CD1c-positive myeloid dendritic cell (primary cell): ENCODE measurements at regions not wholly inside any gene's neighbourhood (a gene's known extent, or its start where the extent isn't known, plus 50 kb on each side); places are given as distances from the start of the nearest gene placed in this dataset.

Source experiments
- DNase-seq: peaks from one replicate; pipeline ENCODE4 v3.0.0-alpha.2; 2016; ENCODE audit errors: extremely low spot score

DNA sequence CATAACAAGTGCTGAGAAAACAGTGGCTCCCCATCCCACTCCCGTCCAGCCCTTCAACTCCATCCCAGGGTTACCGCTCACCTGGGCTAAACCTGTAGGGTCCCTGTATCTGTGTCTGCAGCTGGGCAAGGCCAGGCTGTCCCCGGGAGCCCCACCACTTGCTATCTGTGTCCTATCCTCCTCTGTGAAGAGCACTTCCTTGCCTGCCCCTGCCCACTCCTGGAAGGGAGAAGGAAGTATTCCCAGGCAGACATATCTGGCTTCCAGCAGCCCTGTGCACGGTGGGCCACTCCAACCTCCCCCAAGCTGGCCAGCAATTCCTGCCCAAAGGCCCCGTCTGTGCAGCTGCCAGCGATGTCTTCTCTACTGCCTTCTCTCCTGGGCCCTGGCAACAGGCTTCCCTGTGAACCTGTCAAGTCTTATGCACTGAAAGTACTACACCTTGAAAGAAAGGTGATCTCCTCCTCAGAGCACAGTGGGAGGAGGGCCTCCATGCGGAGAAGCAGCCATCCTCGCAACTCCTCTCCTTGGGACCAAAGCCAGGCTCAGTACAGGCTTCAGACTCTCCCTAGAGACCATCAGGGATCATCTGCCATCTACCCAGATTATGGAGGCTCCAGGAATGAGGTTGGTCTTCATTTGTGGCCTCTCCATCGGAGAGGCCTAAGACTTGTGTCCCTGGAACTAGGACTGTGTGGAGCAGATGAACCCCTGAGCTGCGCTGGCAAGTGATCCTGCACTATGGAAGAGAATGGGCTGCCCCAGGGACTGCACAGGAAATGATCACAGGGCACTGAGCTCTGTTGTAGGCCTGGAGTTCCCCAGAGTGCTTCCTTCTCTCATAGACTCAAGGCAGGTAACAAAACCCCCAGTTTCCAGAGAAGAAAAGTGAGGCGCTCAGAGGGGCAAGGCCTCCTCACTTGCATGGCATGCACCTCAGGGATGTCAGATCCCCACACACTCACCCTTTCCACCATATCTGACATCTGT, 663.6 kb downstream of the BCL11B start:
- no peak for DNase-seq

DNA sequence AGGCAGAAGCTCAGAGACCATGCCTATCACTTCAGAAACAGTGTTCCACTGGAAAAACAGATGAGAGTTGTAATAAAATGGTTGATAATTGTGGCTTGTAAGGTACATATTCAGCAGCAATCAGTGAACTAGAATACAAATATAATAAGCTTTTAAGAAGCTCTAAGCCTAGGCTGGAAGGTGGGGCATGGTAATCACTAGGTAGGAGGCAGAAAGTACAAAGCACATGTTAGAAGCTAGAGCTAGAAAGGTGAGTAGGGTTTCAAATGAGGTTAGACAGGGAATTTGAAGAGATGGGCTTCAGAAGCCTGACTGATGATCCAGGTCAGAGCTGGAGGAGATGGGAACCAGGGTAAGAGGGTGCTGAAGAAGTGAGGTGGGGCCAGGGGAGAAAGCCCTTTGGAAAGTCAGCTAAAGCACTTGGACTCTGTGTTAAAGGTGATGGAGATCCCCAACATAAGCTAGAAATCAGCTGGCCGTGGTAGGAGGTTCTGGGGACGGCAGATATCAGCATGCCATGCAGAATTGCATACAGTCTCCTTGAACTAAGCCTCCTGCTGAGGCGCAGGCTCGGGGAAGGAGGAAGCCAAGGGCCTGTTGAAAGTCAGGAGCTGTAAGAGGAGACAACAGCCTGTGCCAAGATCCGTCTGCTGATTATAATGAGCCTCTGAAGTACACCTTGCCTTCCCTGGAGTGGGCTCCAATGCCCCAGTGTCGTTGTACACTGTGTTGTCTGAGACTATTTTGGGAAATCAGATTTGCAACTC, 659.4 kb downstream of the BCL11B start:
- DNase-seq: no peak

DNA sequence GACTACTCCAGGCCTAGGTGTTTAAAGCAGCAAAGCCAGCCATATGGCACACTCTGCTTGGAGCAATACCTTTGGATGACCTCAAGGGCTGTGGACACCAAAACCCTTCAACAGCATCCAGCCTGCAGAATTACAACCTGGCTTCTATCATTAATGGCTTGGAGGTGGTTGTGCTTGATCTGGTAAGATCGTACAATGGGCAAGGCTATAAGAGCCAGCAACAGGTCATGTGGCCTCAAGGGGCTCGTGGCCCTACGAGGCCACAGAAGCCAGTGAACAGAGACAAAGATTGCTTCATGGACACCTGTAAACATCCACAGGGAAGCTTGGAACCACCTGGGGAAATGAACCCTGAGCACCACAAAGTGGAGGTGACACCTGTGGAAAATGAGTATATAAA, 657.3 kb downstream of the BCL11B start:
- DNase-seq: no peak

DNA sequence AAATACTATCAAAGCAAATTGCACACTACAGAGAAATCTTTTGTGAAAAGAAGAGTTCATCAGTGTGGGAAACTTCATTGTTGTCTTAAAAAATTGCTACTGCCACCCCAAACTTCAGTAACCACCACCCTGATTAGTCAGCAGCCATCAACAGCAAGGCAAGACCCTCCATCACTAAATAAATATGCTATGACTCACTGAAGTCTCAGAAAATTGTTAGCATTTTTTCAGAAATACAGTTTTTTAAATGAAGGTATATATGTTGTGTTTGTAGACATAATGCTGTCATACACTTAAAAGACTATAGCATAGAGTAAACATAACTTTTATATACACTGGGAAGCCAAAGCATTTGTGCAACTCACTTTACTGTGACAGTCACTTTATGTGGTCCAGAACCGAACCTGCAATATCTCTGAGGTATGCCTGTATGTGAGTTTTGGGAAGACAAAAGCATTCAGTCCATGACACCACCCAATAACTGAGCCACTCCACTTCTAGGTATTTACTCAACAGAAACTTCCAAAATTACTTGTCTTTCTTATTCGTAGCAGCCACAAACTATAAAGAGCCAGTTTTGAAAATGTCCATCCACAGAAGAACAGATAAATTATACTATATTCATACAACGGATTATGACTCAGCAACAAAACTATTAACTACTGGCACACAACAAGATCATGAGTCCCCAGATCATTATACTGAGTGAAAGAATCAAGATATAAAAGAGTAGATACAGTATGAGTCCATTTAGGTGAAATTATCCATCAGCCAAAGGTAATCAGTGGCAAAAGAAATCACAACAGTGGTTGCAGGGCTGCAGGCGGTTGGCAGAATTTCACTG, 649.6 kb downstream of the BCL11B start:
- no peak for DNase-seq

DNA sequence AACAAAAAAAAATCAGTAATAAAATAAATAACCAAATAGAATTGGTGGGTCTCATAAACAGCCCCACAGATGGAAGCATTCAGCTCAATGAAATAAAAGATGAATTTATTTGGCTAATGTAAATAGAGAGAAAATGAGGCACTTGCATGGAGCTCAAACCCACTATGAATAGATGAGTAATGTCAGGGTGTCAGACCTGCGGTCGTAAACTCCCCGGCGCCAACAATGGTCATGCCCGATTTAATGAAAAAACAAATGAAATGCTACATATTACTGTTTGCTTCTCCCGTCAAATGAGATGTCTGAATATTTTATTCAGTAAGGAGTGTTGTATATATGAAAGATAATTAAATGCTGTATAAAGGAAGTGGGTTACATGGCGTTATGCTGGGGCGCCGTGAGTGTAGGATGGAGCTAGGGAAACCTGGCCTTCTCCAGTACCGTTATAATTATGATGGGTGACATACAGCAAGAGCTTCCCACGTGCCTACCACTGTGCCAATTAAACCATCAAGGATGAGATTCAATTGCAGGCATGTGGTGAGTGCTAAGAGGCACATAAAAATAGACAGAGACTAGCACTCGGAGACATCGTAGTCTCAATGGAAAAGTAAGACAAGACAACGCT, 648.1 kb downstream of the BCL11B start:
- no peak for DNase-seq

DNA sequence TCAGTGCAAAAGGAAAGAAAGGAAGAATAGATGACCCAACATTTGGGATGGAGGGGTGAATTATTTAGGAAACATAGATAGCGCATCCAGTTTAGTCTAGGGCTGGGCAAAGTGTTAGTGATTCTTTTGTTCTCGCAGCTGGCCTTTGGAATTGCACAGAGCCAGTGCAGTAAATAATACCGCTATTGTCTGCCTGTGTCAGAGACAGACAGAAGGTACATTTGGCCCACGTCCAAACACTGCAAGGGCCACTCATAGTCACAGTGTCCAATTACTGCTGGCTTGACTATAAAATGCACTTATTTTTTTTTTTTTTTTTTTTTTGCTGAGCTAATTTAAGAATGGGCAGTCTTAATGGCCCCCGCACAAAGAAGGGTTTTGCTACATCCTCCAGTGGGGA, 638.6 kb downstream of the BCL11B start:
- no peak for DNase-seq

DNA sequence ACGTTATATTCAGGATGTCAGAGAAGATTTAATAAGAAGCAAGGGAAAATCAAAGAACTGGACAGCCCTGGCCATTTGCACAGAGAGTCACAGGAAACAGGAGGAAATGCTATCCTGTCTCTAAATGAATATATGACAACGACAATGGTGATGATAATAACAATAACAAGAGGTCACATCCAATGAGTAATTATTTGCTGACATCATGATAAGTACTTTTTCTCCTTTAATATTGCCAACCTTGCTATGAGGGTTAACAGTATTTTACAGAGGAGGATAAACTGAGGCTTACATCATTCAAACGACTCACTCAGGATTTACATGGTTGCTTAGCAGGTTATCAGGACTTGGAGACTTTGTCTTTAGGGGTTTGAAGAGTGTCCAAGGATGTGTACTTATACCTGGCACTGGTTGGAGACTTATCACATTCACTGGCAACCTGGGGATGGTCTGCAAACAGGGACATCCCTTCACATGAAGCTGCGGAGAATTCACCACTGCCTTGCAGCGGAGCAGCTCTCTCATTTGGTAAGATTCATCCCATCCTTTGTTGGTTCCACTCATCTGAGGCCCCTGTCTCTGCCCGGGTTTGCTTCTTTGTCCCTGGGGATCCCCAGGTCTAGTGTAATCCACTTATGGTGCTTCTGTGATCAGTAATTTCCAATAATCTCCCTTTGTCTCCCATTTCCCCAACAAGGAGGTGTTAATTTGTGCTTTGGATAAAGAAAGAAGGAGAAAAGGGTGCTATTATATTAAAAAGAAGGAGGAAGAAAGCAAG, 637.8 kb downstream of the BCL11B start:
- DNase-seq: no peak

DNA sequence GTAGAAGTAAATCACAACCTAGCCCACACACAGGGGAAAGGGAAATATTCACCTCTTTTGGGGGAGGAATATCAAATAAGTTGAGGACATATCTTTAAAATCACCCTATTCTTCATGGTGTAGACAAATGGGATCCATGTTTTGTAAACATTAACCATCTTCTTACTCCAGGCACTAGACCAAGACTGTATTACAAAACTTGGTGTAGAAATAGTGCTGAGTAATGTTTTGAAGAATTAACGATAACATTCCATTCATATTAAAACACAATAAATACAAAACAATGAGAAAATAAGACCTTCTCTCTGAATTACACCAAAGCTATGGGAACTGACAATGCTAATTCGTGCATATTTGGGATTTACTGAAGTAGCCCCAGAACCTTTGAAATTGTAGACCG, 633.6 kb downstream of the BCL11B start:
- no peak for DNase-seq

DNA sequence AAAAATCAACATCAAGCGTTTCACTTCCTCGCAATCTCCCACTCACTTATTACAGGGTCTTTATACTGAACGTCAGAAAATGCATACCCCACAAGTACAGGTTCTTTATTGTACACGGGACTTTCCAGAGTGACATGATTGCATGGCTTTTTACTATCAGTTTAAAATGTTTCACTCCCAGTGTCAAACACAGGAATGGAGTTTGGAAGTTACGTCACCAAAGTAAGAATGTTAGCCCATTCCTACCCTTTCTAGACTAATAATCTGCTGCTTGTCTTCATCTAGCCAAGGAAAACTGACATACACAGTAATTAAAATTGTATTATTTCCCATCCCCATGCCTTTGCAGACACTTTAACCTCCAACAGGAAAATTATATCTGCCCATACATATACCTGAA, 624.2 kb downstream of the BCL11B start:
- DNase-seq: no peak

DNA sequence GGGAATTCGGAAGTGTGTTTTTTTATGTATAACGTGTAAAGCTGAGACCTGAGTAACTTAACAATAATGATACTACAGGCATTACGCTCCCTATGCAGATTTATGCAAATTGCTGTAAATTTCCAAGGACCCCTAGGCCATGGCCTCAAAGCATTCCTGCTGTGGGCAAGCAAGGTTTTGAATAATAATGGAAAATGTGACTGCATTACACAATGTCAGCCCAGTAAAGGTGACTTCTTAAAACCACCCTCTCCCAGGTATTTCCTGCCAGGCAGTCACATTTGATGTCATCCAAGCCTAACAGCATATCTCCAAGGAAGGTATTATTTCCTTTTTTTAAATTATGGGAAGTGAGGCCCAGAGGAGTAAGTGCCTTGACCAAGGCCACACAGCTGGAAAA, 621.0 kb downstream of the BCL11B start:
- no peak for DNase-seq

DNA sequence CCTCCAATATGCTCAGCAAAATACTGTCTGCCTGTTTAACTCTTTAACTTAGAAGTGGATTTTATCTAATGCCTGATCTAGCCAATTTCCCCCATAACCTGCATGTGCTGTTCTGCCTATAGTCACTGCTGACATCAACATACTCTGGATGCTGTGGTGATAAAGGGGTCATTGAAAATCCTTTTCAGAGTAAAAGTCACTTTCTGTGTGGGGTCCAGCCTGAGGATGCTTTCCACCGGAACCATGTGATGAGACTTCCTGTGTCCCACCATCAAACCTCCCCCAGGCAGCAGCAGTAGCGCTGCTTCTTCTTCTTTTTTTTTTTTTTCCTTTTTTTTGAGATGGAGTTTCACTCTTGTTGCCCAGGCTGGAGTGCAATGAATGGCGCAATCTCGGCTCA, 607.0 kb downstream of the BCL11B start:
- no peak for DNase-seq

DNA sequence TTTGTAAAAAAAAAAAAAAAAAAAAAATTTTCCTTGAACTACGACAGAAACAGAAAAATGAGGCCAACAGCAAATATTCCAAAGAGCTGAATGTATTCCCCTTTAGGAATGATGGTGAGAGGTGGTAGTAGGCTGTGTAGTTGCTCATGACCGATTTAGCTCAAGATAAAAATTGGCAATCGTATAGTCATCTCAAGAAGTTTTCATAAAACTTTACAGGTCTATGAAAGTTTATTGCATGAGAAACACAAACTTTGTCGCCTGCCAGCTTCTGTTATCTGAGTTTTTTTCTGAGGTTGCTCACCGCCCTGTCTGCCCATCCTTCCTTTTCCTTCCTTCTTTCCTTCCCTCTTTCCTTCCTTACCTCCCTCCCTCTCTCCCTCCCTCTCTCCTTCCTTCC, 605.5 kb downstream of the BCL11B start:
- DNase-seq: no peak

DNA sequence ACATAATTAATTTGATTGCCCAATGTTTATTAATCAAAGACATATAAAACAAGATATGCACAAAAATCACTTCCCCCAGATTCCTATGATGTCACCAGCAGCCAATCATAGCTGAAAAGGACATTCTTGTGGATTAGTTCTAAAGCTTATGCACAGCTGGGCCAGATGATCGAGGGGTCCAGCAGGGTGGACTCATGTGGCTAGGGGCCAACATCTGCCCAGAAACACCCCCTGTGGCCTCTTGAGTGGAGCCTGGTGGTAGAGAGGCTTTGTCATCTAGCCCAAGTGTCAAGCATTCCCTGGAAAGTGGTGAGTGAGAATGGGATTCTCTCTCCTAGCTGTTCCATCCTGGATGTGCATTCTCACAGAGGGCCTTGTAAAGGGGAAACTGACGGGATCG, 590.0 kb downstream of the BCL11B start:
- no peak for DNase-seq

DNA sequence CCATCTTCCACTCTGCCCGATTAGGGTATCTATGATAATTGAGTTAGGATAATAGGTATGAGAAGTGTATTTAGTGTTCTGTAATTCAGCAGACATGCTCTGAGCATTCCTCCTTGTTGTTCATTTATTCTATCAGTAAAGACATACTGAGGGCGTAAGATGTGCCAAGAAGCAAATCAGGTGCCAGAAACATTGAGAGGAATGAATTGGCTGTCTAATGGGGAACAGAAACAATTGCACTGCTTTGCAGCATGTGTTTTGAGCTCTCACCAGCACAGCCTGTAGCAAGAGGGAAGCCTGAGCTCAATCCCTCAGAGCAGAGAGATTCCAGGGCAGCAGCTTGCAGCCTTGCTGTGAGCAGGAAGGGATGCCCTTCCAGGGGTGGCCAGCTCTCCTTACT, 589.3 kb downstream of the BCL11B start:
- DNase-seq: no peak

DNA sequence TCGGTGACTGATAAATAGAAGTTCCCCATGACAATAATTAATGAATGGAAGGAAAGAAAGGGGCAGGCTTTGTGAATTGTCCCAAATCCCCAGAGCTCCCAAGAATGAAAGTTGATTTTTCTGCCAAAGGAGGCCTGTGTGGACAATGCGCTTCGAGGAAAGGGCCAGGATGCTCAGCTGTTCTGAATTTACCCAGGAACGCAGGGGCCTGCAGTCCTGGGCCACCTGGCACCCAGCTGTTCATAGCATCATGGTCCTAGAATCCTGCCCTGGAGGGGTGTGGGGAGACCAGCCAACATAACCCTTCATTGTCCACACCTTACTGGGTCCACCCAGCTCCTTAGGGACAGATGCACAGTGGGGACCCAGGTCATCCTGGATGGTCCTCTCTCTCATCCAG, 587.5 kb downstream of the BCL11B start:
- no peak for DNase-seq

DNA sequence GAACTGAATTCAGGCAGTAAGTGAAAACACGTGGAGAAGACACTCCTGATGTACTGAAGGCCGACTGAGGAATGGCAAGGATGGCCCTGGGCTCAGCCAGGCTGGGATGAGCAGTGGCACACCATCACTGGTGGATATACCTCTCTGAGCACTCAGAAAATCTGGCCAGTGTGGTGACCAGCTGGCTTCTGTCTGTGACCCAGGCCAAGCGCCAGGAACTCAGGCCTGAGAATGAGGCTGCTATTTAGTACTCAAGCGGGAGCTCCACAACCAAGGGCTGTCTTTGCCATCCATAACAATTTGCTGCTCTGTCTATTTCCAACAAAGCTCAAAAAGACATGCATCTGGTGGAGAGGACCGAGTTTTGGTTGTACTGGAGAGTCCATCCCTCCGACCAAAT, 586.3 kb downstream of the BCL11B start:
- DNase-seq: no peak

DNA sequence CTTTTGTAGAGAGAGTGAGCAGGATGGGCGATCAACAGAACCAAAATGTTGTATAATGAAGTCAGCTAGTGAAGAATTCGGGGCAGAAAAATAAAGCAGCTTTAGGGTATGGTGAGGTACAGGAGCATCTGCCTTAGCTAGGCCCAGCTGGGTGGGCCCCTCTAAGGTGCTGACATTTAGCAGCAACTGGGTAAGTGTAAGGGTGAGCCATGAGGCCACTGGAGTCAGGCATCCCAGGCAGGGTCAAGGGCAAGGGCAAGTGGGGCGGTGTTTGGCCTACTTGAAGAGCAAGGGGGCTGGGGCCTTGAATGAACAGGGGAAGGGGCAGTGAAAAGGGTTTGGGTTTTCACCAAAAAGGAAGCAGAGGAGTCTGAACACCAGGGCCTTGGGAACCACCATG, 583.6 kb downstream of the BCL11B start:
- DNase-seq: no peak

DNA sequence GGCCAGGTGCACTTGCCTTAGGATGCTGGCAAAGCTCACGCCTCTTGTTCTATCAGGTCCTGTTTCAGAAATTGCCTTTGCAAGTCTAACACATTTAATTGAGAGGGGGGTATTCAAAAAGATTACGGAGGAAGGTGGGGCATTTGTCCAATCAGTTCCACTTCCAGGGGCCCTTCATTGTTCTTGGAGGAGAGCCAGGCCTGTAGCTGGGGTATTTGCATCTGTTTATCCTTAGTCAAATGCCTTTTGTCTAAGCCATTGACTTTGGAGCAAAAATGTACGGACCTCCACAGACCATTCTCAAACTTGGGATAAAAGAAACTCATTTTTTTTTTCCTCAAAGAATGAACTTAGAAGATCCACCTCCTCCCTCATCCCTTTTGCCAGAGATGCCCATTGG, 582.0 kb downstream of the BCL11B start:
- no peak for DNase-seq

DNA sequence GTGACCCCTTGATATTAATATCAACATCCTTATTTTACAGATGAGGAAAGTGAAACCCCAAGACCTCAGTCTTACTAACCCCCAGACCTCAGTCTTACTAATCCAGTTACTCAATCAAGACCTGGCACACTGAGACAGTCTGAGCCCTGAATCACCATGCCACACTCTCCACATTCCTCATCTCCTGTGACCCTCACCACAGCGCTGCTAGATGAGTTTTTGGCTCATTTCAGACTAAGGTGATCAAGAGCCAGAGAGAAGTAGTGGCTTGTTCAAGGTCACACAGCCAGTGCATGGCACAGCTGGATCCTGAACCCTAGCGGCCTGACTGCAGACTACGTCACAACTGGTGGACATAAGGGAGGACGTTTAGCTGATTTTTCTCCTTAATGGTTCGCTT, 579.2 kb downstream of the BCL11B start:
- DNase-seq: no peak

DNA sequence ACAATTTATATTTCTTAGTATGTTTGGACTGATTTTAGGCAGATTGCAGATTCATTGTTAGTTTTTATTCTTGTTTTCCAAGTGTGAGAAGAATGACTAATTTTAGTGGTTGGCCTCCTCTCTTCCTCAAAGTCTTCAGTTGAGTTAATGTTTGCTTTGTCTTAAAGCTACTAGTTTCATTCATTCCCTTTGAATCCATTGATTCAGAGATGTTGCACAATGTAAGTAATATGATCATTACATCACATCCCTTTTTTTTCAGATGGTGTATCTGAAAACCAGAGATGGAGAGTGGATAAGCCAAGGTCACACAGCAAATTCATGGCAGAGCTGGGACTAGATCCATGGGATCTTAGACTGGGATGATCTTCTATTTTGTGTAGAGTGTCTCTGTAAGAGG, 577.5 kb downstream of the BCL11B start:
- no peak for DNase-seq

DNA sequence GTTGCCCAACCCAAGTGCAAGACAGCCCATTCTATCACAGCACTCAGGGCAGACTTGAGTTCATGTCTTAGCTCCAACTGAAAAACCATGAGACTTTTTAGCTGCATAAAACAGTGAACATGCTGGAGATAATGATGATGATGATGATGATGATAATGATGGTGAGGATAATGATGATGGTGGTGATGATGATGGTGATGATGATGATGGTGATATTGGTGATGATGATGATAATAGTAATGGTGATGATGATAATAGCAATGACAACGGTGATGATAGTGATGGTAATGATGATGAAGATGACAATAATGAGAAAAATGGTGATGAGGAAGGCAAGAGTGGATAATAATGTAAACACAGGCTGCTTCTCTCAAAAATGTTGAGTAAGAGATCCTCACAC, 576.2 kb downstream of the BCL11B start:
- DNase-seq: no peak
